Fibroblast of lung (primary cell): ENCODE measurements at regions not wholly inside any gene's neighbourhood (a gene's known extent, or its start where the extent isn't known, plus 50 kb on each side); places are given as distances from the start of the nearest gene placed in this dataset.

ENCODE experiments used
- CTCF ChIP-seq, 2 donors: IDR thresholded peaks in 1 of 2; conservative IDR thresholded peaks in 1 of 2; 1 replicate in 1 of 2; 2 replicates in 1 of 2; pipeline ENCODE4 v1.5.1; 2011 to 2012; ENCODE audit warnings: low read length in 2 of 2, control low read depth in 1 of 2, inconsistent platforms in 1 of 2, low read depth in 1 of 2, mild to moderate bottlenecking in 1 of 2
- EZH2 ChIP-seq: IDR thresholded peaks from 2 replicates; pipeline ENCODE4 v1.5.1; 2012; ENCODE audit warnings: low read length, control low read depth, mild to moderate bottlenecking; ENCODE audit errors: missing control alignments

- TF ChIP-seq CTCF (conservative IDR thresholded peaks at IDR 0.05 in 1 of 2, IDR thresholded peaks at IDR 0.05 in 1 of 2; ENCODE audit: low read depth in 1 of 2, low read length in 2 of 2) (no peak), EZH2 (no peak)
Observed at GRCh38 chr9:107707915-107708441, 218.4 kb upstream of the KLF4 start.
